IMR-90 (cell line): ENCODE measurements at regions not wholly inside any gene's neighbourhood (a gene's known extent, or its start where the extent isn't known, plus 50 kb on each side); places are given as distances from the start of the nearest gene placed in this dataset.

ENCODE experiments used
- ATAC-seq: fragments of 200-7000 bp; cut with Tn5 transposase; 2 replicates; pipeline ENCODE4 v1.9.1; 2020; ENCODE audit warnings: low read depth, mild to moderate bottlenecking, moderate library complexity
- BruUV-seq: library from RNA; stranded (reverse); fragments of 400-500 nt; replicated peaks from 2 replicates; lab custom pipeline; 2021; lab: Mats Ljungman, UMichigan
- CTCF ChIA-PET: fragments of 300-600 bp; formaldehyde crosslinking; extraction: SDS; loops from one replicate; lab custom pipeline; 2021; ENCODE audit warnings: antibody characterized with exemption; lab: Yijun Ruan, JAX
- POLR2A ChIA-PET: fragments of 300-600 bp; sonication (Branson Sonifier 250); formaldehyde crosslinking; loops from one replicate; lab custom pipeline; 2022; ENCODE audit warnings: antibody characterized with exemption; ENCODE audit not compliant: unreplicated experiment; lab: Charles Lee
- DNase-seq: peaks from one replicate; pipeline ENCODE4 v3.0.0; 2013
- H2AFZ ChIP-seq: replicated peaks from 2 replicates; pipeline ENCODE3; 2013; ENCODE audit warnings: low read length, mild to moderate bottlenecking; ENCODE audit not compliant: poor library complexity
- H2AK5ac ChIP-seq: 2 replicates; pipeline ENCODE4 v1.6.1; 2013; ENCODE audit warnings: low read depth, low read length, inconsistent platforms
- H2AK9ac ChIP-seq: replicated peaks from 2 replicates; pipeline ENCODE3; 2013; ENCODE audit warnings: mild to moderate bottlenecking, low read depth, low read length, moderate library complexity; ENCODE audit not compliant: poor library complexity
- H2BK120ac ChIP-seq: 2 replicates; pipeline ENCODE4 v1.6.1; 2013; ENCODE audit warnings: low read depth, low read length, inconsistent platforms
- H2BK15ac ChIP-seq: 3 replicates; pipeline ENCODE4 v1.6.1; 2013; ENCODE audit warnings: low read depth, low read length, inconsistent platforms
- H2BK20ac ChIP-seq: 2 replicates; pipeline ENCODE4 v1.6.1; 2013; ENCODE audit warnings: low read depth, mild to moderate bottlenecking, inconsistent platforms, low read length, moderate library complexity
- H2BK5ac ChIP-seq: 2 replicates; pipeline ENCODE4 v1.6.1; 2013; ENCODE audit warnings: mild to moderate bottlenecking, low read depth, low read length, inconsistent platforms; ENCODE audit not compliant: poor library complexity, severe bottlenecking
- H3K14ac ChIP-seq: replicated peaks from 2 replicates; pipeline ENCODE4 v1.6.1; 2013; ENCODE audit warnings: low read depth, low read length, inconsistent platforms
- H3K18ac ChIP-seq: 2 replicates; pipeline ENCODE4 v1.6.1; 2013; ENCODE audit warnings: low read depth, low read length, control low read depth
- H3K23ac ChIP-seq: 2 replicates; pipeline ENCODE4 v1.6.1; 2013; ENCODE audit warnings: low read depth, low read length, inconsistent platforms
- H3K27ac ChIP-seq: 2 replicates; pipeline ENCODE4 v1.5.1; 2013; ENCODE audit warnings: mild to moderate bottlenecking, control low read depth, low read length; ENCODE audit not compliant: insufficient read depth
- H3K27me3 ChIP-seq: 2 replicates; pipeline ENCODE4 v1.6.1; 2013; ENCODE audit warnings: low read length; ENCODE audit not compliant: control insufficient read depth, insufficient read depth
- H3K36me3 ChIP-seq: 2 replicates; pipeline ENCODE4 v1.6.1; 2013; ENCODE audit warnings: low read length, mixed read lengths; ENCODE audit not compliant: control insufficient read depth, insufficient read depth
- H3K4ac ChIP-seq: 2 replicates; pipeline ENCODE4 v1.6.1; 2013; ENCODE audit warnings: low read depth, low read length, inconsistent platforms
- H3K4me1 ChIP-seq: 2 replicates; pipeline ENCODE4 v1.6.1; 2013; ENCODE audit warnings: low read length, mixed read lengths; ENCODE audit not compliant: control insufficient read depth, insufficient read depth
- H3K4me2 ChIP-seq: 2 replicates; pipeline ENCODE4 v1.6.1; 2013; ENCODE audit warnings: low read depth, mild to moderate bottlenecking, control low read depth, low read length, moderate library complexity
- H3K4me3 ChIP-seq: 2 replicates; pipeline ENCODE4 v1.5.1; 2013; ENCODE audit warnings: low read depth, mild to moderate bottlenecking, control low read depth, low read length, moderate library complexity; ENCODE audit not compliant: insufficient read depth
- H3K56ac ChIP-seq: 2 replicates; pipeline ENCODE4 v1.6.1; 2013; ENCODE audit warnings: low read length, inconsistent platforms; ENCODE audit not compliant: insufficient read depth; ENCODE audit errors: extremely low read depth
- H3K79me1 ChIP-seq, 2 experiments: 2 replicates each; pipeline ENCODE4 v1.6.1; 2013; ENCODE audit warnings: low read length in 2 of 2, inconsistent platforms in 1 of 2, low read depth in 1 of 2
- H3K9ac ChIP-seq: 2 replicates; pipeline ENCODE4 v1.6.1; 2013; ENCODE audit warnings: low read depth, low read length, control low read depth
- H3K9me1 ChIP-seq: 2 replicates; pipeline ENCODE4 v1.6.1; 2013; ENCODE audit warnings: low read length, inconsistent platforms; ENCODE audit not compliant: insufficient read depth
- H3K9me3 ChIP-seq: 2 replicates; pipeline ENCODE4 v1.6.1; 2013; ENCODE audit warnings: low read length; ENCODE audit not compliant: control insufficient read depth, insufficient read depth
- H4K20me1 ChIP-seq: 2 replicates; pipeline ENCODE4 v1.6.1; 2013; ENCODE audit warnings: low read length, inconsistent platforms; ENCODE audit not compliant: insufficient read depth
- H4K5ac ChIP-seq: 2 replicates; pipeline ENCODE4 v1.6.1; 2013; ENCODE audit warnings: mild to moderate bottlenecking, low read depth, low read length, control low read depth
- H4K8ac ChIP-seq, 2 experiments: 2 replicates each; pipeline ENCODE4 v1.6.1; 2013; ENCODE audit warnings: low read depth in 2 of 2, low read length in 2 of 2, control low read depth in 1 of 2, inconsistent platforms in 1 of 2
- H4K91ac ChIP-seq: 2 replicates; pipeline ENCODE4 v1.6.1; 2013; ENCODE audit warnings: low read depth, low read length, inconsistent platforms; ENCODE audit not compliant: insufficient read depth
- BHLHE40 ChIP-seq: fragments of 150-350 bp; IDR thresholded peaks from 2 replicates; pipeline ENCODE4 v1.6.1; 2016; ENCODE audit warnings: mild to moderate bottlenecking, low read depth, low read length
- CEBPB ChIP-seq: IDR thresholded peaks from 2 replicates; pipeline ENCODE4 v1.6.1; 2012; ENCODE audit warnings: low read depth, low read length, improper control_type of control experiment
- CHD1 ChIP-seq: IDR thresholded peaks from 2 replicates; pipeline ENCODE4 v1.6.1; 2012; ENCODE audit warnings: low read depth, low read length, improper control_type of control experiment
- CTCF ChIP-seq: conservative IDR thresholded peaks from 2 replicates; pipeline ENCODE4 v1.5.1; 2012; ENCODE audit warnings: mild to moderate bottlenecking, low read depth, low read length, improper control_type of control experiment
- ELK1 ChIP-seq: fragments of 150-350 bp; IDR thresholded peaks from 2 replicates; pipeline ENCODE4 v1.6.1; 2016; ENCODE audit warnings: low read depth, mild to moderate bottlenecking, low read length, moderate library complexity, borderline replicate concordance
- MAFK ChIP-seq: IDR thresholded peaks from 2 replicates; pipeline ENCODE4 v1.6.1; 2012; ENCODE audit warnings: low read depth, low read length, improper control_type of control experiment
- NFE2L2 ChIP-seq: fragments of 150-350 bp; IDR thresholded peaks from 2 replicates; pipeline ENCODE4 v1.6.1; 2016; ENCODE audit warnings: low read depth, mild to moderate bottlenecking, low read length
- RAD21 ChIP-seq: IDR thresholded peaks from 2 replicates; pipeline ENCODE4 v1.6.1; 2012; ENCODE audit warnings: low read length, improper control_type of control experiment
- RCOR1 ChIP-seq: IDR thresholded peaks from 2 replicates; pipeline ENCODE4 v1.6.1; 2012; ENCODE audit warnings: mild to moderate bottlenecking, low read length, improper control_type of control experiment; ENCODE audit not compliant: insufficient replicate concordance
- SMC3 ChIP-seq: fragments of 150-350 bp; IDR thresholded peaks from 2 replicates; pipeline ENCODE4 v1.6.1; 2016; ENCODE audit warnings: low read depth, mild to moderate bottlenecking, antibody characterized with exemption, low read length, moderate library complexity
- USF2 ChIP-seq: fragments of 150-350 bp; IDR thresholded peaks from 2 replicates; pipeline ENCODE4 v1.6.1; 2017; ENCODE audit warnings: mild to moderate bottlenecking, antibody characterized with exemption, low read length, low read depth
- WGBS, 2 experiments: methylation state at CpG; one replicate each; pipeline versions ENCODE4 v1.1.5 to v1.1.7; 2013; ENCODE audit warnings: missing lambda C conversion rate in 2 of 2; ENCODE audit not compliant: insufficient read length in 1 of 2; ENCODE audit errors: extremely low coverage in 2 of 2; 5-methylcytosine and 5-hydroxymethylcytosine counted together
- dilution Hi-C: fragments of 300-500 bp; cut with HindIII; formaldehyde crosslinking; loops from one replicate; pipeline ENCODE4 v1.14.3; 2018; ENCODE audit warnings: low sequenced_read_pairs; ENCODE audit not compliant: unreplicated experiment
- in situ Hi-C: fragments of 300-500 bp; cut with MboI; formaldehyde crosslinking; loops from 3 replicates; pipeline ENCODE4 v1.14.3; 2019; ENCODE audit warnings: low sequenced_read_pairs, inconsistent platforms, mixed read lengths
- intact Hi-C: fragments of 100-400 bp; cut with micrococcal nuclease; formaldehyde crosslinking; loops from 2 replicates; pipeline ENCODE4 v1.10.0; 2022

GRCh38 chr1:239224100-239224499 is 162.3 kb upstream of the CHRM3 start:
- Histone ChIP-seq H4K5ac (no peak overlapping the region), H3K9ac (no peak overlapping the region), H3K4me1 (no peaks in the 10 kb centered on the region), H2AK5ac (no peak overlapping the region), H3K23ac (no peak overlapping the region), H2AFZ (no peak overlapping the region), H3K27ac (no peak overlapping the region), H4K91ac (no peak overlapping the region), H3K9me1 (no peaks in the 10 kb centered on the region), H3K4me2 (no peak overlapping the region), H2BK15ac (no peak overlapping the region), H3K27me3 (no peaks in the 10 kb centered on the region), H3K4me3 (no peak overlapping the region), H3K14ac (no peak overlapping the region), H3K56ac (no peak overlapping the region), H2BK120ac (no peak overlapping the region), H2AK9ac (no peak overlapping the region), H3K36me3 (no peaks in the 10 kb centered on the region), H3K79me1 (no peaks in the 10 kb centered on the region), H2BK5ac (no peak overlapping the region), H4K20me1 (no peaks in the 10 kb centered on the region), H3K18ac (no peak overlapping the region), H4K8ac (no peak overlapping the region), H3K9me3 (peaks cover 13% of the 10 kb centered on the region), H3K4ac (no peak overlapping the region), H2BK20ac (no peak overlapping the region)
- WGBS, 2 experiments = no CpG with 5 or more reads among the region's 2 CpGs
- ATAC-seq (no peak), DNase-seq (no peak)
- TF ChIP-seq CEBPB (no peak), USF2 (no peak), ELK1 (no peak), MAFK (no peak), SMC3 (no peak), RAD21 (no peak), CTCF (no peak), BHLHE40 (no peak), RCOR1 (no peak), CHD1 (no peak), NFE2L2 (no peak)
- dilution Hi-C loops (no loop called here), in situ Hi-C loops (no loop called here), intact Hi-C loops (no loop called here)
- POLR2A ChIA-PET = no interaction called here
- no TSS peak for BruUV-seq
- CTCF ChIA-PET = no interaction called here
